CD4-positive, alpha-beta T cell (primary cell): ENCODE measurements at regions not wholly inside any gene's neighbourhood (a gene's known extent, or its start where the extent isn't known, plus 50 kb on each side); places are given as distances from the start of the nearest gene placed in this dataset.
A peak's percentile ranks its signal among the peaks of the same experiment; 100 is the strongest.

Experiments used
- ATAC-seq: fragments of 200-7000 bp; cut with Tn5 transposase; one replicate; pipeline ENCODE4 v1.10.0; 2022; ENCODE audit warnings: mild to moderate bottlenecking; ENCODE audit not compliant: poor library complexity
- CTCF ChIA-PET: fragments of 350-600 bp; sonication (Branson Sonifier 250); formaldehyde crosslinking; loops from one replicate; lab custom pipeline; 2021; ENCODE audit warnings: antibody characterized with exemption, inconsistent platforms; lab: Charles Lee
- POLR2A ChIA-PET: fragments of 350-600 bp; sonication (Branson Sonifier 250); formaldehyde crosslinking; loops from one replicate; lab custom pipeline; 2021; ENCODE audit warnings: antibody characterized with exemption, inconsistent platforms; lab: Charles Lee
- DNase-seq, 14 experiments: peaks; one replicate each; pipeline ENCODE4 v3.0.0-alpha.2; 2013 to 2020; ENCODE audit warnings: mixed read lengths in 2 of 14
- H3K27ac ChIP-seq, 2 donors: one replicate each; pipeline versions ENCODE4 v1.5.1 to v1.7.0; 2013; ENCODE audit warnings: low read length in 2 of 2, low read depth in 1 of 2, mild to moderate bottlenecking in 1 of 2
- H3K27me3 ChIP-seq, 2 experiments: 1 replicate in 1 of 2; 2 replicates in 1 of 2; pipeline versions ENCODE4 v1.6.1 to v1.7.0; 2013; ENCODE audit warnings: low read length in 2 of 2, control low read depth in 1 of 2, mild to moderate bottlenecking in 1 of 2, moderate library complexity in 1 of 2; ENCODE audit not compliant: insufficient read depth in 2 of 2, control insufficient read depth in 1 of 2
- H3K36me3 ChIP-seq: one replicate; pipeline ENCODE4 v1.6.1; 2013; ENCODE audit warnings: low read length, control low read depth; ENCODE audit not compliant: insufficient read depth
- H3K4me1 ChIP-seq: one replicate; pipeline ENCODE4 v1.6.1; 2013; ENCODE audit warnings: low read length, control low read depth; ENCODE audit not compliant: insufficient read depth
- H3K4me3 ChIP-seq: one replicate; pipeline ENCODE4 v1.5.1; 2013; ENCODE audit warnings: mild to moderate bottlenecking, low read length, moderate library complexity
- H3K9me3 ChIP-seq, 2 experiments: 1 replicate in 1 of 2; 2 replicates in 1 of 2; pipeline versions ENCODE4 v1.6.1 to v1.7.0; 2013; ENCODE audit warnings: low read length in 2 of 2, mild to moderate bottlenecking in 2 of 2, control low read depth in 1 of 2, moderate library complexity in 1 of 2; ENCODE audit not compliant: control insufficient read depth in 1 of 2, insufficient read depth in 1 of 2
- H3K27ac Mint-ChIP-seq: one replicate; pipeline ENCODE4 v1.8.0; 2020; ENCODE audit warnings: mixed read lengths
- H3K27me3 Mint-ChIP-seq: one replicate; pipeline ENCODE4 v1.8.0; 2021; ENCODE audit warnings: mixed read lengths
- H3K36me3 Mint-ChIP-seq: one replicate; pipeline ENCODE4 v1.8.0; 2021; ENCODE audit warnings: low read depth, mixed read lengths
- H3K4me1 Mint-ChIP-seq: one replicate; pipeline ENCODE4 v1.8.0; 2021; ENCODE audit warnings: low read depth, mixed read lengths
- H3K4me3 Mint-ChIP-seq: one replicate; pipeline ENCODE4 v1.8.0; 2020; ENCODE audit warnings: mild to moderate bottlenecking, mixed read lengths
- H3K9me3 Mint-ChIP-seq: one replicate; pipeline ENCODE4 v1.8.0; 2020; ENCODE audit warnings: mixed read lengths
- intact Hi-C, 2 experiments: fragments of 100-400 bp; cut with DNase I in 1 of 2; cut with micrococcal nuclease in 1 of 2; formaldehyde crosslinking; loops; one replicate each; pipeline versions ENCODE4 v1.15.1 to v1.9.0; 2023 to 2025; cut with DNase I, micrococcal nuclease
- TF ChIP-seq, protein P1 (sequence below): fragments of 200-600 bp; IDR thresholded peaks from one replicate; pipeline ENCODE4 v1.8.0; 2022; ENCODE audit warnings: antibody characterized with exemption, mild to moderate bottlenecking

DNA sequence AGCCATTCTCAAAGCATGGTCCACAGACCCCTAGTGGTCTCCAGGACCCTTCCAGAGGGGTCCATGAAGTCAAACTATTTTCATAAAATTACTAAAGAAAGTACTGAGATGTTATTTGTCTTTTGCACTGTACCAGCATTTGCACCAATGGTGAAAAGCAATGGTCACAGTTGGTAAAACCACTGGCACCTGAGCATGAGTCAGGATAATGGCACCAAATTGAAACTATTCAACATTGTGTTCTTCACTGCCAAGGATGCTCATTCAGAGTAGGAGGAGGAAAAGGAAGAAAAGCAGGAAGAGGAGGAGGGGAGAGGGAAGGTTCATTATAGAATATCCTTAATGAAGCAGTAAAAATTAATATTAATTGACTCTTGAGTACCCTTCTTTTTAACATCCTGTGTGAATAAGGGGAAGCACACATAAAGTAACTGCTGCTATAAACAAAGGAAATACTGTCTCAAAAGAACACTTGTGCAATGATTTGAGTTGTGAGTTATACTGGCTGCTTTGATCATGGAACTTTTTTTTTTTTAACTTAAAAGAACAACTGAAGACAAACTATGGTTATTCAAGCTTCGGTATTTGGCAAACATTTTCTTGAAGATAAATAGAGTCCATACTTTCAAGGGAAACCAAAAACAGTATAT, 60.2 kb downstream of the MPP7 start:
- Histone ChIP-seq H3K9me3 (no peaks in the 10 kb centered on the region), H3K36me3 (peaks cover 9% of the 10 kb centered on the region), H3K27me3 (no peaks in the 10 kb centered on the region), H3K27ac (peak overlapping the region in 1 of 2 donors; percentile 11), H3K4me1 (peaks cover 3% of the 10 kb centered on the region), H3K4me3 (no peak overlapping the region)
- POLR2A ChIA-PET = interaction anchor here (0.7 to 1.1 kb wide), 2 partner anchors 8 to 92 kb away, joined by 3 to 5 read pairs; no protein-coding TSS in a partner anchor
- CTCF ChIA-PET = interaction anchor here (0.6 to 2.9 kb wide), 8 partner anchors 8 to 139 kb away, joined by 3 to 14 read pairs (median 8); no protein-coding TSS in a partner anchor
- Mint-ChIP-seq H3K27me3 (no peaks in the 10 kb centered on the region), H3K27ac (peak overlapping the region; percentile 18), H3K4me1 (peaks cover 49% of the 10 kb centered on the region), H3K4me3 (no peak overlapping the region), H3K36me3 (peaks cover 17% of the 10 kb centered on the region), H3K9me3 (peaks cover 6% of the 10 kb centered on the region)
- DNase-seq (peak in 2 of 14 experiments; percentile 13 to 21), ATAC-seq (no peak)
- intact Hi-C loops = loop anchor here (2.0 to 10.0 kb wide), 4 partner anchors 140 to 795 kb away; no protein-coding TSS in a partner anchor
- TF ChIP-seq, protein P1, sequence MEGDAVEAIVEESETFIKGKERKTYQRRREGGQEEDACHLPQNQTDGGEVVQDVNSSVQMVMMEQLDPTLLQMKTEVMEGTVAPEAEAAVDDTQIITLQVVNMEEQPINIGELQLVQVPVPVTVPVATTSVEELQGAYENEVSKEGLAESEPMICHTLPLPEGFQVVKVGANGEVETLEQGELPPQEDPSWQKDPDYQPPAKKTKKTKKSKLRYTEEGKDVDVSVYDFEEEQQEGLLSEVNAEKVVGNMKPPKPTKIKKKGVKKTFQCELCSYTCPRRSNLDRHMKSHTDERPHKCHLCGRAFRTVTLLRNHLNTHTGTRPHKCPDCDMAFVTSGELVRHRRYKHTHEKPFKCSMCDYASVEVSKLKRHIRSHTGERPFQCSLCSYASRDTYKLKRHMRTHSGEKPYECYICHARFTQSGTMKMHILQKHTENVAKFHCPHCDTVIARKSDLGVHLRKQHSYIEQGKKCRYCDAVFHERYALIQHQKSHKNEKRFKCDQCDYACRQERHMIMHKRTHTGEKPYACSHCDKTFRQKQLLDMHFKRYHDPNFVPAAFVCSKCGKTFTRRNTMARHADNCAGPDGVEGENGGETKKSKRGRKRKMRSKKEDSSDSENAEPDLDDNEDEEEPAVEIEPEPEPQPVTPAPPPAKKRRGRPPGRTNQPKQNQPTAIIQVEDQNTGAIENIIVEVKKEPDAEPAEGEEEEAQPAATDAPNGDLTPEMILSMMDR = no peak

DNA sequence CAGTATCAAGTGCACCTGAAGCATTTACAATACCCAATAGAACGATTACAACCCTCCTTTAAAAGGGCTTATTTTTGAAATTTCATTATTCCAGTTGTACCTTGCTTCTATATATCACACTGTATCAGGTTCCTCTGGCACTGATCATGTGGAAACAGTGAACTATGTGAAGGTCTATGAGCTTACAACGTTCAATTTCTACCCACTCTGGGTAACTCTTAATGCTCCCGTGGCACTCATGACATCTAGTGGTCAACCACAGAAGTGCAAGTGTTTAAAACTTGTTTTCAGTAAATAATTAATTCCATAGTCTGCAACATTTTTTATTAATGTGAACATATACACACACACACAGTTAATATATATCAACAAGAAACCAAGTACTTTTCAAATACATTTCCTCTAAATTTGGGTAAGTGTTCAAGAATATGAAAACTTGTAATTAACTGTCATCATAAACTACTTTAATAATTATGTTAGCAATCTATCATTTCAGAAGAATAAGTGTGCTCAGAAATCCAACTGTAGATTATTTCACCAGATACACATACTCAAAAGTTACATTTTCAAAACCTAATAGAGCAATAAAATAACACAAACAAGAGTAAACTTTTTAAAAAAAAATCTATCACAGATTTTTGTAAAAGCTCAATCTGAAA, 61.0 kb downstream of the MPP7 start:
- Mint-ChIP-seq H3K27me3 (no peaks in the 10 kb centered on the region), H3K4me1 (peaks cover 45% of the 10 kb centered on the region), H3K27ac (no peak overlapping the region), H3K36me3 (peaks cover 25% of the 10 kb centered on the region), H3K4me3 (no peak overlapping the region), H3K9me3 (peaks cover 6% of the 10 kb centered on the region)
- DNase-seq (peak in 8 of 14 experiments; percentile 7 to 74 (median 36)), ATAC-seq (peak; percentile 78)
- peaks cover 3% of the 10 kb centered on the region for H3K4me1 ChIP-seq
- TF ChIP-seq, protein P1 = peak; percentile 98
- H3K9me3 ChIP-seq = no peaks in the 10 kb centered on the region
- no peaks in the 10 kb centered on the region for H3K27me3 ChIP-seq
- POLR2A ChIA-PET = interaction anchor here (1.0 to 1.1 kb wide), 3 partner anchors 9 to 123 kb away, joined by 3 to 5 read pairs (median 3); no protein-coding TSS in a partner anchor
- peaks cover 11% of the 10 kb centered on the region for H3K36me3 ChIP-seq
- H3K27ac ChIP-seq = no peak overlapping the region
- intact Hi-C loops = loop anchor here (1.0 to 10.0 kb wide), 5 partner anchors 141 to 795 kb away; no protein-coding TSS in a partner anchor
- CTCF ChIA-PET = interaction anchor here (0.5 to 2.9 kb wide), 24 partner anchors 9 to 685 kb away, joined by 3 to 14 read pairs (median 4); partner anchors contain the start of gene MPP7
- no peak overlapping the region for H3K4me3 ChIP-seq

DNA sequence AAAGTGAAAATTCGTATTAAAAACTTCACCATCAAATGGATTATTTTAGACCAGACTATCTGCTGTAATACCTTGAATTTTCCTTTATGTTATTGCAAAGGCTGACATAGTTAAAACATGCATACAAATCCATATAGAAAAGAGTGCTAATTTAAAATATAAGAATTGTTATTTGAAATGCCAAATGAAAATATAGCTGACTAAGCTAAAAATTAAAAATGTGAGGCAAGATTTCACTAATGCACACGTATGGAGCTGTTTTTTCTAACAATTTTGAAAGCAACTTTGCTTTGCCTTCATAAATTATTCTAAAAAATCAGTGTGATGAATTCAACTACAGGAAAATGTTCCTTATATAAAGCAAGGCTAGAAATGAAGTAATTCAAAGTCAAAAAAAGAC, 62.5 kb downstream of the MPP7 start:
- Histone ChIP-seq H3K27ac (no peak overlapping the region), H3K9me3 (no peaks in the 10 kb centered on the region), H3K36me3 (peaks cover 19% of the 10 kb centered on the region), H3K4me1 (peaks cover 3% of the 10 kb centered on the region), H3K27me3 (no peaks in the 10 kb centered on the region), H3K4me3 (no peak overlapping the region)
- H3K27me3 Mint-ChIP-seq = no peaks in the 10 kb centered on the region
- peaks cover 31% of the 10 kb centered on the region for H3K4me1 Mint-ChIP-seq
- peaks cover 30% of the 10 kb centered on the region for H3K36me3 Mint-ChIP-seq
- intact Hi-C loops = loop anchor here (5.0 to 10.0 kb wide), 3 partner anchors 498 to 793 kb away; no protein-coding TSS in a partner anchor
- no peak for ATAC-seq
- ChIA-PET POLR2A (no interaction called here), CTCF (interaction anchor here (2.7 kb wide), 1 partner anchor 61 kb away, joined by 14 read pairs; no protein-coding TSS in a partner anchor)
- no peaks in the 10 kb centered on the region for H3K9me3 Mint-ChIP-seq
- H3K4me3 Mint-ChIP-seq = no peak overlapping the region
- H3K27ac Mint-ChIP-seq = no peak overlapping the region
- no peak for DNase-seq
- TF ChIP-seq, protein P1 = no peak
